ENCODE measurements at regions not wholly inside any gene's neighbourhood (a gene's known extent, or its start where the extent isn't known, plus 50 kb on each side); places are given as distances from the start of the nearest gene placed in this dataset.
"Not testable (repeated sequence)": the region's sequence is repeated elsewhere in the genome, so short reads cannot be mapped to it uniquely, and the experiment has no call there.

- no peak overlapping the region for H3K4me3 ChIP-seq
- no peak for DNase-seq (ENCODE audit: low spot score in 2 of 2)
- H3K27ac ChIP-seq = no peak overlapping the region
- no peaks in the 10 kb centered on the region for H3K4me1 ChIP-seq
- TF ChIP-seq, protein P1, sequence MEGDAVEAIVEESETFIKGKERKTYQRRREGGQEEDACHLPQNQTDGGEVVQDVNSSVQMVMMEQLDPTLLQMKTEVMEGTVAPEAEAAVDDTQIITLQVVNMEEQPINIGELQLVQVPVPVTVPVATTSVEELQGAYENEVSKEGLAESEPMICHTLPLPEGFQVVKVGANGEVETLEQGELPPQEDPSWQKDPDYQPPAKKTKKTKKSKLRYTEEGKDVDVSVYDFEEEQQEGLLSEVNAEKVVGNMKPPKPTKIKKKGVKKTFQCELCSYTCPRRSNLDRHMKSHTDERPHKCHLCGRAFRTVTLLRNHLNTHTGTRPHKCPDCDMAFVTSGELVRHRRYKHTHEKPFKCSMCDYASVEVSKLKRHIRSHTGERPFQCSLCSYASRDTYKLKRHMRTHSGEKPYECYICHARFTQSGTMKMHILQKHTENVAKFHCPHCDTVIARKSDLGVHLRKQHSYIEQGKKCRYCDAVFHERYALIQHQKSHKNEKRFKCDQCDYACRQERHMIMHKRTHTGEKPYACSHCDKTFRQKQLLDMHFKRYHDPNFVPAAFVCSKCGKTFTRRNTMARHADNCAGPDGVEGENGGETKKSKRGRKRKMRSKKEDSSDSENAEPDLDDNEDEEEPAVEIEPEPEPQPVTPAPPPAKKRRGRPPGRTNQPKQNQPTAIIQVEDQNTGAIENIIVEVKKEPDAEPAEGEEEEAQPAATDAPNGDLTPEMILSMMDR (IDR thresholded peaks at IDR 0.05) = no peak
- H3K36me3 ChIP-seq = no peaks in the 10 kb centered on the region
- no peaks in the 10 kb centered on the region for H3K27me3 ChIP-seq
- intact Hi-C loops (cut with DNase I) = no loop called here
- no peaks in the 10 kb centered on the region for H3K9me3 ChIP-seq
Measured at GRCh38 chr6:5846335-5846734, 160.4 kb downstream of the NRN1 start.

- intact Hi-C loops (cut with DNase I) = no loop called here
- Histone ChIP-seq H3K27me3 (no peaks in the 10 kb centered on the region), H3K9me3 (no peaks in the 10 kb centered on the region), H3K36me3 (no peaks in the 10 kb centered on the region), H3K4me3 (no peak overlapping the region), H3K27ac (no peak overlapping the region), H3K4me1 (no peaks in the 10 kb centered on the region)
- no peak for DNase-seq (ENCODE audit: low spot score in 2 of 2)
- TF ChIP-seq, protein P1 (IDR thresholded peaks at IDR 0.05) = no peak
Measured at GRCh38 chr6:5843078-5843477, 163.6 kb downstream of the NRN1 start.

- no peaks in the 10 kb centered on the region for H3K9me3 ChIP-seq
- no peaks in the 10 kb centered on the region for H3K4me1 ChIP-seq
- intact Hi-C loops (cut with DNase I) = no loop called here
- TF ChIP-seq, protein P1 (IDR thresholded peaks at IDR 0.05) = no peak
- H3K27ac ChIP-seq = no peak overlapping the region
- no peak overlapping the region for H3K4me3 ChIP-seq
- H3K36me3 ChIP-seq = no peaks in the 10 kb centered on the region
- no peaks in the 10 kb centered on the region for H3K27me3 ChIP-seq
- no peak for DNase-seq (ENCODE audit: low spot score in 2 of 2)
Measured at GRCh38 chr6:5840734-5841390, 165.9 kb downstream of the NRN1 start.

- intact Hi-C loops (cut with DNase I) = no loop called here
- H3K36me3 ChIP-seq = no peaks in the 10 kb centered on the region
- no peaks in the 10 kb centered on the region for H3K4me1 ChIP-seq
- H3K9me3 ChIP-seq = no peaks in the 10 kb centered on the region
- H3K27ac ChIP-seq = no peak overlapping the region
- H3K27me3 ChIP-seq = no peaks in the 10 kb centered on the region
- TF ChIP-seq, protein P1 (IDR thresholded peaks at IDR 0.05) = no peak
- DNase-seq (ENCODE audit: low spot score in 2 of 2) = no peak
- no peak overlapping the region for H3K4me3 ChIP-seq
Measured at GRCh38 chr6:5838656-5839396, 167.9 kb downstream of the NRN1 start.

DNA sequence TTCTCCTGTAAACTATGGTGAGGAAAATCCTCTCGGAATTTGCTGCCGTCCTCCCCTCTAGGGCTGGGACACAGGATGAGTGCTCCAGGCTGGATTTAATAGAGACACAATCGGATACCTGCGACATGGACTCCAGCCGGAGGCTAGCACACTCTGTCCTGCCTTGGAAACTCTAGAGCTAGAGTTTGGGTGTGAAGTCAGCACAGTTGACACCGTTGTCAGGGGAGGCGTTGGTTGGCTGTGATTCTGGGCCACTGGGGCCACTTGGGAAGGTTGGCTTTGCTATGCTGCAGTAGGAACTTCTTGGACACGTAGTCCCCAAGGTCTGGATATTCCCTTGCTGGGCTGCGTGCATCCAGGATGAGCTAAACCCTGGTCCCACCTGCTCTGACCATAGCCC is 169.4 kb downstream of the NRN1 start:
- Histone ChIP-seq H3K4me1 (no peaks in the 10 kb centered on the region), H3K27ac (no peak overlapping the region), H3K4me3 (no peak overlapping the region), H3K27me3 (no peaks in the 10 kb centered on the region), H3K9me3 (no peaks in the 10 kb centered on the region), H3K36me3 (no peaks in the 10 kb centered on the region)
- TF ChIP-seq, protein P1 (IDR thresholded peaks at IDR 0.05) = no peak
- intact Hi-C loops (cut with DNase I) = no loop called here
- no peak for DNase-seq (ENCODE audit: low spot score in 2 of 2)

- DNase-seq (ENCODE audit: low spot score in 2 of 2); H3K27ac ChIP-seq; H3K27me3 ChIP-seq; H3K4me3 ChIP-seq; intact Hi-C loops (cut with DNase I); H3K9me3 ChIP-seq; H3K4me1 ChIP-seq; H3K36me3 ChIP-seq: not testable (repeated sequence)
Measured at GRCh38 chr6:5836597-5836996, 170.1 kb downstream of the NRN1 start.

Data from ascending aorta (tissue), 2 donors.